ENCODE measurements at regions not wholly inside any gene's neighbourhood (a gene's known extent, or its start where the extent isn't known, plus 50 kb on each side); places are given as distances from the start of the nearest gene placed in this dataset.
"Not testable (repeated sequence)": the region's sequence is repeated elsewhere in the genome, so short reads cannot be mapped to it uniquely, and the experiment has no call there.

GRCh38 chr4:123163501-123163900 lies 233.1 kb upstream of the SPRY1 start:
- 92 to 96% methylated on average over 1 of the region's 1 CpG for WGBS, 2 experiments
- Histone ChIP-seq H3K9me3 (ENCODE audit: control insufficient read depth, low read length) (peaks cover 4% of the 10 kb centered on the region), H3K4me1 (ENCODE audit: control insufficient read depth, insufficient read depth, low read length) (no peaks in the 10 kb centered on the region), H3K36me3 (ENCODE audit: control insufficient read depth, insufficient read depth, low read length) (no peaks in the 10 kb centered on the region), H3K27ac (ENCODE audit: insufficient read depth, low read depth, low read length, poor library complexity, severe bottlenecking) (no peak overlapping the region), H3K27me3 (ENCODE audit: control insufficient read depth, insufficient read depth, low read length, poor library complexity, severe bottlenecking) (no peaks in the 10 kb centered on the region), H3K4me3 (ENCODE audit: insufficient read depth, low read depth, low read length) (no peak overlapping the region)

- H3K4me3 ChIP-seq (ENCODE audit: insufficient read depth, low read depth, low read length), result no peak overlapping the region
- H3K9me3 ChIP-seq (ENCODE audit: control insufficient read depth, low read length), result peaks cover 4% of the 10 kb centered on the region
- no peaks in the 10 kb centered on the region for H3K36me3 ChIP-seq (ENCODE audit: control insufficient read depth, insufficient read depth, low read length)
- no peaks in the 10 kb centered on the region for H3K4me1 ChIP-seq (ENCODE audit: control insufficient read depth, insufficient read depth, low read length)
- no peaks in the 10 kb centered on the region for H3K27me3 ChIP-seq (ENCODE audit: control insufficient read depth, insufficient read depth, low read length, poor library complexity, severe bottlenecking)
- no peak overlapping the region for H3K27ac ChIP-seq (ENCODE audit: insufficient read depth, low read depth, low read length, poor library complexity, severe bottlenecking)
- 87 to 94% methylated on average over 2 to 3 of the region's 3 CpGs for WGBS, 2 experiments
These were observed 230.6 kb upstream of the SPRY1 start for GRCh38 chr4:123166023-123166422.

- Histone ChIP-seq H3K9me3 (ENCODE audit: control insufficient read depth, low read length) (peaks cover 4% of the 10 kb centered on the region), H3K36me3 (ENCODE audit: control insufficient read depth, insufficient read depth, low read length) (no peaks in the 10 kb centered on the region), H3K27ac (ENCODE audit: insufficient read depth, low read depth, low read length, poor library complexity, severe bottlenecking) (no peak overlapping the region), H3K4me1 (ENCODE audit: control insufficient read depth, insufficient read depth, low read length) (no peaks in the 10 kb centered on the region), H3K27me3 (ENCODE audit: control insufficient read depth, insufficient read depth, low read length, poor library complexity, severe bottlenecking) (no peaks in the 10 kb centered on the region), H3K4me3 (ENCODE audit: insufficient read depth, low read depth, low read length) (no peak overlapping the region)
These were observed 228.7 kb upstream of the SPRY1 start for GRCh38 chr4:123167931-123168330.

- Histone ChIP-seq H3K9me3 (ENCODE audit: control insufficient read depth, low read length) (peaks cover 4% of the 10 kb centered on the region), H3K4me1 (ENCODE audit: control insufficient read depth, insufficient read depth, low read length) (no peaks in the 10 kb centered on the region), H3K36me3 (ENCODE audit: control insufficient read depth, insufficient read depth, low read length) (no peaks in the 10 kb centered on the region), H3K27me3 (ENCODE audit: control insufficient read depth, insufficient read depth, low read length, poor library complexity, severe bottlenecking) (no peaks in the 10 kb centered on the region), H3K4me3 (ENCODE audit: insufficient read depth, low read depth, low read length) (no peak overlapping the region), H3K27ac (ENCODE audit: insufficient read depth, low read depth, low read length, poor library complexity, severe bottlenecking) (no peak overlapping the region)
- 96 to 98% methylated on average over 2 of the region's 2 CpGs for WGBS, 2 experiments
These were observed 227.8 kb upstream of the SPRY1 start for GRCh38 chr4:123168812-123169211.

GRCh38 chr4:123170843-123171242 lies 225.8 kb upstream of the SPRY1 start:
- Histone ChIP-seq H3K36me3 (ENCODE audit: control insufficient read depth, insufficient read depth, low read length) (no peaks in the 10 kb centered on the region), H3K9me3 (ENCODE audit: control insufficient read depth, low read length) (peaks cover 4% of the 10 kb centered on the region), H3K27ac (ENCODE audit: insufficient read depth, low read depth, low read length, poor library complexity, severe bottlenecking) (no peak overlapping the region), H3K4me3 (ENCODE audit: insufficient read depth, low read depth, low read length) (no peak overlapping the region), H3K4me1 (ENCODE audit: control insufficient read depth, insufficient read depth, low read length) (no peaks in the 10 kb centered on the region), H3K27me3 (ENCODE audit: control insufficient read depth, insufficient read depth, low read length, poor library complexity, severe bottlenecking) (no peaks in the 10 kb centered on the region)
- 96 to 97% methylated on average over 3 to 4 of the region's 4 CpGs for WGBS, 2 experiments

GRCh38 chr4:123176605-123177004 lies 220.0 kb upstream of the SPRY1 start:
- H3K4me3 ChIP-seq (ENCODE audit: insufficient read depth, low read depth, low read length), result no peak overlapping the region

GRCh38 chr4:123182289-123182688 lies 214.3 kb upstream of the SPRY1 start:
- H3K9me3 ChIP-seq (ENCODE audit: control insufficient read depth, low read length), result no peaks in the 10 kb centered on the region

More at GRCh38 chr4:123176605-123177004, 220.0 kb upstream of the SPRY1 start:
- no peaks in the 10 kb centered on the region for H3K36me3 ChIP-seq (ENCODE audit: control insufficient read depth, insufficient read depth, low read length)
- no peaks in the 10 kb centered on the region for H3K27me3 ChIP-seq (ENCODE audit: control insufficient read depth, insufficient read depth, low read length, poor library complexity, severe bottlenecking)
- no peaks in the 10 kb centered on the region for H3K9me3 ChIP-seq (ENCODE audit: control insufficient read depth, low read length)
- H3K27ac ChIP-seq (ENCODE audit: insufficient read depth, low read depth, low read length, poor library complexity, severe bottlenecking), result no peak overlapping the region
- 91% methylated on average over 1 of the region's 2 CpGs; no CpG with 5 or more reads in 1 of the 2 experiments for WGBS, 2 experiments
- no peaks in the 10 kb centered on the region for H3K4me1 ChIP-seq (ENCODE audit: control insufficient read depth, insufficient read depth, low read length)

GRCh38 chr4:123183308-123183707 lies 213.3 kb upstream of the SPRY1 start:
- Histone ChIP-seq H3K4me3 (ENCODE audit: insufficient read depth, low read depth, low read length) (no peak overlapping the region), H3K36me3 (ENCODE audit: control insufficient read depth, insufficient read depth, low read length) (no peaks in the 10 kb centered on the region), H3K27ac (ENCODE audit: insufficient read depth, low read depth, low read length, poor library complexity, severe bottlenecking) (no peak overlapping the region), H3K4me1 (ENCODE audit: control insufficient read depth, insufficient read depth, low read length) (no peaks in the 10 kb centered on the region), H3K27me3 (ENCODE audit: control insufficient read depth, insufficient read depth, low read length, poor library complexity, severe bottlenecking) (no peaks in the 10 kb centered on the region), H3K9me3 (ENCODE audit: control insufficient read depth, low read length) (no peaks in the 10 kb centered on the region)
- WGBS, 2 experiments, result 80% methylated on average over 1 of the region's 1 CpG; no CpG with 5 or more reads in 1 of the 2 experiments

More at GRCh38 chr4:123182289-123182688, 214.3 kb upstream of the SPRY1 start:
- H3K27ac ChIP-seq (ENCODE audit: insufficient read depth, low read depth, low read length, poor library complexity, severe bottlenecking), result no peak overlapping the region
- no peak overlapping the region for H3K4me3 ChIP-seq (ENCODE audit: insufficient read depth, low read depth, low read length)
- H3K4me1 ChIP-seq (ENCODE audit: control insufficient read depth, insufficient read depth, low read length), result no peaks in the 10 kb centered on the region
- no peaks in the 10 kb centered on the region for H3K36me3 ChIP-seq (ENCODE audit: control insufficient read depth, insufficient read depth, low read length)
- H3K27me3 ChIP-seq (ENCODE audit: control insufficient read depth, insufficient read depth, low read length, poor library complexity, severe bottlenecking), result no peaks in the 10 kb centered on the region

- 96 to 100% methylated on average over 2 of the region's 2 CpGs for WGBS, 2 experiments
- H3K9me3 ChIP-seq (ENCODE audit: control insufficient read depth, low read length); H3K4me3 ChIP-seq (ENCODE audit: insufficient read depth, low read depth, low read length); H3K27ac ChIP-seq (ENCODE audit: insufficient read depth, low read depth, low read length, poor library complexity, severe bottlenecking); H3K27me3 ChIP-seq (ENCODE audit: control insufficient read depth, insufficient read depth, low read length, poor library complexity, severe bottlenecking); H3K36me3 ChIP-seq (ENCODE audit: control insufficient read depth, insufficient read depth, low read length); H3K4me1 ChIP-seq (ENCODE audit: control insufficient read depth, insufficient read depth, low read length): not testable (repeated sequence)
These were observed 212.8 kb upstream of the SPRY1 start for GRCh38 chr4:123183754-123184153.

- no peaks in the 10 kb centered on the region for H3K9me3 ChIP-seq (ENCODE audit: control insufficient read depth, low read length)
- no peak overlapping the region for H3K27ac ChIP-seq (ENCODE audit: insufficient read depth, low read depth, low read length, poor library complexity, severe bottlenecking)
- no peaks in the 10 kb centered on the region for H3K27me3 ChIP-seq (ENCODE audit: control insufficient read depth, insufficient read depth, low read length, poor library complexity, severe bottlenecking)
- H3K36me3 ChIP-seq (ENCODE audit: control insufficient read depth, insufficient read depth, low read length), result no peaks in the 10 kb centered on the region
- 71 to 100% methylated on average over 1 of the region's 1 CpG for WGBS, 2 experiments
- no peak overlapping the region for H3K4me3 ChIP-seq (ENCODE audit: insufficient read depth, low read depth, low read length)
- H3K4me1 ChIP-seq (ENCODE audit: control insufficient read depth, insufficient read depth, low read length), result no peaks in the 10 kb centered on the region
These were observed 209.9 kb upstream of the SPRY1 start for GRCh38 chr4:123186731-123187130.

GRCh38 chr4:123190176-123190575 lies 206.4 kb upstream of the SPRY1 start:
- 82 to 97% methylated on average over 5 of the region's 5 CpGs for WGBS, 2 experiments
- no peaks in the 10 kb centered on the region for H3K27me3 ChIP-seq (ENCODE audit: control insufficient read depth, insufficient read depth, low read length, poor library complexity, severe bottlenecking)
- H3K36me3 ChIP-seq (ENCODE audit: control insufficient read depth, insufficient read depth, low read length), result no peaks in the 10 kb centered on the region
- H3K4me3 ChIP-seq (ENCODE audit: insufficient read depth, low read depth, low read length), result no peak overlapping the region
- no peak overlapping the region for H3K27ac ChIP-seq (ENCODE audit: insufficient read depth, low read depth, low read length, poor library complexity, severe bottlenecking)
- no peaks in the 10 kb centered on the region for H3K9me3 ChIP-seq (ENCODE audit: control insufficient read depth, low read length)
- no peaks in the 10 kb centered on the region for H3K4me1 ChIP-seq (ENCODE audit: control insufficient read depth, insufficient read depth, low read length)

Data from ectodermal cell (in vitro differentiated cells).